ENCODE measurements at regions not wholly inside any gene's neighbourhood (a gene's known extent, or its start where the extent isn't known, plus 50 kb on each side); places are given as distances from the start of the nearest gene placed in this dataset.
"Not testable (repeated sequence)": the region's sequence is repeated elsewhere in the genome, so short reads cannot be mapped to it uniquely, and the experiment has no call there.

DNA sequence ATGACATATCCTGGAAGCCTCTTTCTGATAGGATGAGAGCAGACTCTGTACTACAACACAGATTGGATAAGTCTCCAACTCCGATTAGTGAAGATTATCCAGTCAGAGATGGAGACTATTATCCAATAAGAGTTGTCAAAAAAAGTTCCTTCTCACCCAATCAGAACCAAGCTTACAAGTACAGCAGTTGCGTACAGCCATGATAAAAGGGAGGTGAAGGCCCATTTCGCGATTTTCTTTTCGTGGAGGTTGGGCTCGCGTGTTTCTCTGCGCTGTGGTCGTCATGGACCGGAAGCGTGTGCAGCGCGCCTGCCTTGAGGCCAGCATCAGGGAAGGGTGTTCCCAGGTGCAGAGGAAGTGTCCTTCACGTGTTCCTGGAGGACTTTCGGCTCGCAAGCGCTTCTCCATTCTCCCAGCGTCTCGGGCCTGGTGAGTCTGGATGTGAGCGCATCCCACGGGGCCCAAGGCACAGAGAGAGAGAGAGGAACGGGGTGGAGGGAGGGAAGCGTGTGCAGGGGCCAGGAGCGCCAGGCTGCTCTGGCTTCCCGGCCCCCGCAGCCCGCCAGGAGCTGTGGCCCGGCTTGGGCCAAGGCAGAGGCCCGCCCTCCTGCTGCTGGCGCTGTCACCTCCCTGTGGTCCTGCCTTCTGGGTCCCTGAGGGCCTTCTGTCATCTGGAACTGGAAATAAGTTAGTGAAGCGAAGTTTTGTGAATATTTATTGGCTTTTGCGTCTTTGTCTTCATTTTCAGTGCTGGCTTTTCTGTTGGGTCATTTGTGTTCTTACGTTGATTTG is 53.9 kb downstream of the CDRT15L2 start:
- not testable (repeated sequence) for H3K9me3 ChIP-seq (ENCODE audit: severe bottlenecking); DNase-seq (ENCODE audit: low spot score); H3K27ac ChIP-seq (ENCODE audit: poor library complexity, severe bottlenecking); H3K4me3 ChIP-seq (ENCODE audit: severe bottlenecking); ATAC-seq (ENCODE audit: low read depth); H3K27me3 ChIP-seq (ENCODE audit: insufficient read depth, poor library complexity, severe bottlenecking); H3K36me3 ChIP-seq (ENCODE audit: low read depth); H3K4me1 ChIP-seq (ENCODE audit: insufficient read depth, poor library complexity, severe bottlenecking)

DNA sequence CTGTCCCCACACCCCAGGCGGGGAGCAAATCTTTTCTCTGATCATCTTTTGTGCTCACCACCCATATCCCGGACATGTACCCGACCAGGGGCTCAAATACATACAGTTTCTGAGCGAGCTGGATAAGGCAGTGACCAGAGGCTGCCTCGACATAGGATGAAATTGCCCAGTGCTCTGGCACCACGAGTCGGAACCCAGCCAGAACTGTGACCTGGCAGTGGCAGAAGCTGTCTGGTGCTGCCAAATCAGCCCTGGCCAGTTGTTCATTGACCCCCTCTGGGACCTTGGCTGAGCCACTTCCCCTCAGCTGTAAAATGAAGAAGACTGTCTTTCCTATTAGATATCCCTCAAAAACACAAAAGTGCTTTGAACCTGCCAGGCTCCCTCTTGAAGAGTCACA is 60.6 kb downstream of the CDRT15L2 start:
- DNase-seq (ENCODE audit: low spot score); H3K4me1 ChIP-seq (ENCODE audit: insufficient read depth, poor library complexity, severe bottlenecking); H3K27ac ChIP-seq (ENCODE audit: poor library complexity, severe bottlenecking); H3K4me3 ChIP-seq (ENCODE audit: severe bottlenecking); ATAC-seq (ENCODE audit: low read depth); H3K27me3 ChIP-seq (ENCODE audit: insufficient read depth, poor library complexity, severe bottlenecking); H3K36me3 ChIP-seq (ENCODE audit: low read depth); H3K9me3 ChIP-seq (ENCODE audit: severe bottlenecking): not testable (repeated sequence)

DNA sequence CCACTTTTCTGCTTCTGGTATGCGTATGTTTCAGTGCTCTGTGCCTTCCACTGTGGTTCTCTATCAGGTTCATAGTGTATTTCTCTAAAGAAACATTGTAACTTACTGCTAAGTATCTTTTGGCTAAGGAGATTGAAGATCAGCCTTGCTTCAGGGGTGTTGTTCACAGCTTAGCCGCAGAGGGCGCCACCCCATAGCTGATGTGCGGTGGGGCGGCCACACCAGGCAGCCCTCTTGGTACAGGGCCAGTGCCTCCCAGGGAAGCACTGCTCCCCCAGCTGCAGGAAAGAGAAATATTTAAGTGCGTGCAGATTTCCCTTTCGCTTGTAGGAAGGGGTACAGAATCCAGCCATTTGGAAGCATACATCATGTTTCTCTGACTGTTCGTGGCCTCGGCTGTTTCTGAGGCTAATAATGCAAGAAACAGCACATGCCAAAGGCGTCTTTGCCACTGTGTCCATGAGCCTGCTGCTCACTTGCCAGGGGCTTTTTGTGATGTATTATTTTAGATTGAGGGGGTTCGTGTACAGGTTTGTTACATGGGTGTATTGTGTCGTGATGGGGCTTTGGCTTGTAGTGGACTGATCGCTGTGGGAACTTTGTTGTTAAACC is 67.2 kb downstream of the CDRT15L2 start:
- H3K27ac ChIP-seq (ENCODE audit: poor library complexity, severe bottlenecking); H3K9me3 ChIP-seq (ENCODE audit: severe bottlenecking); H3K4me1 ChIP-seq (ENCODE audit: insufficient read depth, poor library complexity, severe bottlenecking); H3K36me3 ChIP-seq (ENCODE audit: low read depth); H3K4me3 ChIP-seq (ENCODE audit: severe bottlenecking); DNase-seq (ENCODE audit: low spot score); H3K27me3 ChIP-seq (ENCODE audit: insufficient read depth, poor library complexity, severe bottlenecking): not testable (repeated sequence)
- TF ChIP-seq, protein P1, sequence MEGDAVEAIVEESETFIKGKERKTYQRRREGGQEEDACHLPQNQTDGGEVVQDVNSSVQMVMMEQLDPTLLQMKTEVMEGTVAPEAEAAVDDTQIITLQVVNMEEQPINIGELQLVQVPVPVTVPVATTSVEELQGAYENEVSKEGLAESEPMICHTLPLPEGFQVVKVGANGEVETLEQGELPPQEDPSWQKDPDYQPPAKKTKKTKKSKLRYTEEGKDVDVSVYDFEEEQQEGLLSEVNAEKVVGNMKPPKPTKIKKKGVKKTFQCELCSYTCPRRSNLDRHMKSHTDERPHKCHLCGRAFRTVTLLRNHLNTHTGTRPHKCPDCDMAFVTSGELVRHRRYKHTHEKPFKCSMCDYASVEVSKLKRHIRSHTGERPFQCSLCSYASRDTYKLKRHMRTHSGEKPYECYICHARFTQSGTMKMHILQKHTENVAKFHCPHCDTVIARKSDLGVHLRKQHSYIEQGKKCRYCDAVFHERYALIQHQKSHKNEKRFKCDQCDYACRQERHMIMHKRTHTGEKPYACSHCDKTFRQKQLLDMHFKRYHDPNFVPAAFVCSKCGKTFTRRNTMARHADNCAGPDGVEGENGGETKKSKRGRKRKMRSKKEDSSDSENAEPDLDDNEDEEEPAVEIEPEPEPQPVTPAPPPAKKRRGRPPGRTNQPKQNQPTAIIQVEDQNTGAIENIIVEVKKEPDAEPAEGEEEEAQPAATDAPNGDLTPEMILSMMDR (IDR thresholded peaks at IDR 0.05; ENCODE audit: poor library complexity, severe bottlenecking), result peak; percentile 26
- peak; percentile 56; the same call in 1 of the 3 replicates for ATAC-seq (ENCODE audit: low read depth)

DNA sequence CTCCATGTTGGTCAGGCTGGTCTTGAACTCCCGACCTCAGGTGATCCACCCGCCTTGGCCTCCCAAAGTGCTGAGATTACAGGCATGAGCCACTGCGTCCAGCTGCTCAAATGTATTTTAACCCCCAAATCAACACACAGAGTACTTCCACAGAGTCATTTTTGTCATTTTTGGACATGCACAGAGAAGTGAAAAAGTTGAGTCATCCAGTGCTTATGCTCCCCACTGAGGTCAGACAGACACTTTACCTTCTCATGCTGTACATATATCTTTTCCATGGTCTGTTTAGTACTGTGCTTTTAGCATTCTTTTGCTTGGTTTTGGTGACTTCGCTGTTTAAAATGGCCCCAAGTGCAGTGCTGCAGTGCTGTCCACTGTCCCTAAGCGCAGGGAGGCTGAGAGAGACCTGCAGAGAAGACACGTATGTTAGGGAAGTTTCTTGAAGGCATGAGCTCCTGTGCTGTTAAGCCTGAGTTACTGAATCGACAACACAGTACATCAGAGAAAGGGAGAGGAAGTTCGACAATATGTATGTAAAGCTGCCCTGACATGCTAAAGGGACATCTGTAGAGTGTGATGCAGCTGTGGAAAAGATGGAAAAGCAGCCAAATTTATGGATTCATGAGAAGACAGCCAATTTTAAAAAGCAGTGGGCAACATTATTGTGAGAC is 69.7 kb downstream of the CDRT15L2 start:
- H3K4me3 ChIP-seq (ENCODE audit: severe bottlenecking); H3K4me1 ChIP-seq (ENCODE audit: insufficient read depth, poor library complexity, severe bottlenecking); DNase-seq (ENCODE audit: low spot score); ATAC-seq (ENCODE audit: low read depth); H3K27ac ChIP-seq (ENCODE audit: poor library complexity, severe bottlenecking); H3K27me3 ChIP-seq (ENCODE audit: insufficient read depth, poor library complexity, severe bottlenecking); H3K9me3 ChIP-seq (ENCODE audit: severe bottlenecking); H3K36me3 ChIP-seq (ENCODE audit: low read depth): not testable (repeated sequence)

DNA sequence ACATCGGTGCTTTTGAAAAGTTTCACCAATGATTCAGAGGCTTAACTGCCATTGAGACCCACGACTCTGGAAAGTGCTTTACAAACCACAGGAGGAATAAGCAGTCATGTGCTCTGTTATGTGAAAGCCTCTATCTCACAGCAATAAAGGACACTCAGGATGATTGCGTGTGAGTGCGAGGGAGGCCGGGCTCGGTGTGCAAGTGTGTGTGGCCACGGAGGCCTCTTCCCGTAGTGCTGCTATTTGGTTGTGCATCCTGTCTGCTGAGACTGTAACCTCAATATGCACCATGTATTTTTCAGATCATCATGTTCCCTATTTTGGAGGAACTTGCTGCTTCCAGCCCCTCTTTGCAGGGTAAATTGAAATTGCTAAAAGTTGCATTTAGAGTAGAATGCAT is 71.5 kb downstream of the CDRT15L2 start:
- not testable (repeated sequence) for H3K4me3 ChIP-seq (ENCODE audit: severe bottlenecking); ATAC-seq (ENCODE audit: low read depth); H3K27me3 ChIP-seq (ENCODE audit: insufficient read depth, poor library complexity, severe bottlenecking); H3K4me1 ChIP-seq (ENCODE audit: insufficient read depth, poor library complexity, severe bottlenecking); H3K36me3 ChIP-seq (ENCODE audit: low read depth); H3K27ac ChIP-seq (ENCODE audit: poor library complexity, severe bottlenecking); H3K9me3 ChIP-seq (ENCODE audit: severe bottlenecking); DNase-seq (ENCODE audit: low spot score)

DNA sequence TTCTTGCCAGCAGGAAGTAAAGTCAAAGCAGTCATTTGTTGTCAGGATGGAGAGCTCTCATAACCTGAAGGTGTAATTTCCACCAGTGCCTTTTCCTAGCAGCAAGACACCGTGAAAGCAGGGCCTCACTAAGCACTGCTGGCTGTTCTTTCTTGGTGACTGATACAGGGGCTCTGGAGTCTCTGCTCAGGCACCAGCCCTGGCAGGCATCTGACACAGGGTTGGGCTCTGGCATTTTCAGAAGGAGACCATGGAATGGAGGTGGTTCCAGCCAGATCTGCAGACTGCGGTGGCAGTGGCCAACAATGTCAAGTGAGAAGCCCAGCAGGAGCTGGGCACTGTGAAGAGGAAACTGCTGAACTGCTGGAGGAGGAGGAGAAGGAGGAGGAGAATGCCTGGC is 72.2 kb downstream of the CDRT15L2 start:
- not testable (repeated sequence) for H3K4me3 ChIP-seq (ENCODE audit: severe bottlenecking); H3K9me3 ChIP-seq (ENCODE audit: severe bottlenecking); H3K4me1 ChIP-seq (ENCODE audit: insufficient read depth, poor library complexity, severe bottlenecking); H3K27ac ChIP-seq (ENCODE audit: poor library complexity, severe bottlenecking); ATAC-seq (ENCODE audit: low read depth); H3K27me3 ChIP-seq (ENCODE audit: insufficient read depth, poor library complexity, severe bottlenecking); H3K36me3 ChIP-seq (ENCODE audit: low read depth); DNase-seq (ENCODE audit: low spot score)

DNA sequence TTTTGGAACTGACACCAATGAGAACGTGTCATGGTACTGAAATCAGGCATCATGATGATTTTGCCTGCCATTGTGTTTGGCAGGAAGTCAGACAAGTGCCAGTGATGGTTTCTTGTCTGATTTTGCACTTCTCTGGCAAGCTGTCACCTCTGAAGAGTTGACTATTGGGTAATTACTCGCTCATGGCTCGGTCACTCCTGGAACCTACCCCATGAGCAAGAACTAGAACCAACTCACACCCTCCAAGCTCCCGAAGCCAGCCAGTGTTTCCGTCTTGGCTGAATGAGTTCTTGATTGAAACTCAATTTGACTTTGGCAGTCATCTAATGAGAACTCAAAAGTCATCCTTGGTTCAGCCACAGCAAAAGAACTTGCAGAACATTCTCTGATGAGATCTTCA is 73.9 kb downstream of the CDRT15L2 start:
- not testable (repeated sequence) for H3K27ac ChIP-seq (ENCODE audit: poor library complexity, severe bottlenecking); ATAC-seq (ENCODE audit: low read depth); H3K4me1 ChIP-seq (ENCODE audit: insufficient read depth, poor library complexity, severe bottlenecking); H3K9me3 ChIP-seq (ENCODE audit: severe bottlenecking); DNase-seq (ENCODE audit: low spot score); H3K36me3 ChIP-seq (ENCODE audit: low read depth); H3K4me3 ChIP-seq (ENCODE audit: severe bottlenecking); H3K27me3 ChIP-seq (ENCODE audit: insufficient read depth, poor library complexity, severe bottlenecking)

DNA sequence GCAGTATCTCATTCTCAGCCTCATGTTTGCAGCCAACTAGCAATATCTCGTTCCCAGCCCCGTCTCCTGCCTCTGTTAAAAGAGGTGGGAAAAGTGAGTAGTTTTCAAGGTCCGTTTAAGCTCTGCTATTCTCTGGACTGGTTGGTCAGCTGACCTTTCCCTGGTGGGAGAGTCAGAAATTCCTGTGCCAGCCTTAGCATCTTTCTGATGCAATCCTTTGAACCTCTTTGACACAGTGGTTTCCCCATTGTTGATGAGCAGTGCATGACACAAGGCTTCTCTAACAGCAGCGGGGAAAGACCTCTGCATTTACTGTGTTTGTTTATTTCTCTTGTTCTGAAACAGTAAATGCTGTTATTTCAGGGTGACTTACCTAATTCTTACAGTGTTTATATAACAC is 74.6 kb downstream of the CDRT15L2 start:
- H3K27ac ChIP-seq (ENCODE audit: poor library complexity, severe bottlenecking); ATAC-seq (ENCODE audit: low read depth); DNase-seq (ENCODE audit: low spot score): not testable (repeated sequence)

DNA sequence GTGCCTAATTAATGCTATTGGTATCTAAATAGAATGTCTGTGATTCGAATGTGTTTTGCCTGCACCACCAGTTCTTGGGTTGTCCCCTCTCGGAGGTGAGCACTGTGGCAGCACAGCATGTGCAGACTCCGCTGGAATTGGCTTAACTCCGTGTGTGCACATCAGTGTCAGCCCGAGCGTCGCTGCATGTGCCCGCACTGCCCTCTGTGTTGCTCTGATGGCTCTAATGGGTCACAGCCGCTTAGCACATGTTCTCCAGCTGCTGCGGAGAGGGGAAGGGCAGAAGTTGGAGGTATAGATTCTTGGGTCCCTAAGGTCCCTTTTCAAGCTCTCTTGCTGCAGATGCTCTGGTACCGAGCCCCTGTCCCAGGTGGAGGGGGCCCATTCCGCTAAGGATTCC is 75.1 kb downstream of the CDRT15L2 start:
- not testable (repeated sequence) for DNase-seq (ENCODE audit: low spot score); H3K36me3 ChIP-seq (ENCODE audit: low read depth); H3K9me3 ChIP-seq (ENCODE audit: severe bottlenecking); H3K27ac ChIP-seq (ENCODE audit: poor library complexity, severe bottlenecking); ATAC-seq (ENCODE audit: low read depth); H3K27me3 ChIP-seq (ENCODE audit: insufficient read depth, poor library complexity, severe bottlenecking); H3K4me1 ChIP-seq (ENCODE audit: insufficient read depth, poor library complexity, severe bottlenecking); H3K4me3 ChIP-seq (ENCODE audit: severe bottlenecking)

More for the DNA sequence above, 74.6 kb downstream of the CDRT15L2 start:
- not testable (repeated sequence) for H3K36me3 ChIP-seq (ENCODE audit: low read depth); H3K4me1 ChIP-seq (ENCODE audit: insufficient read depth, poor library complexity, severe bottlenecking); H3K4me3 ChIP-seq (ENCODE audit: severe bottlenecking); H3K9me3 ChIP-seq (ENCODE audit: severe bottlenecking); H3K27me3 ChIP-seq (ENCODE audit: insufficient read depth, poor library complexity, severe bottlenecking)

DNA sequence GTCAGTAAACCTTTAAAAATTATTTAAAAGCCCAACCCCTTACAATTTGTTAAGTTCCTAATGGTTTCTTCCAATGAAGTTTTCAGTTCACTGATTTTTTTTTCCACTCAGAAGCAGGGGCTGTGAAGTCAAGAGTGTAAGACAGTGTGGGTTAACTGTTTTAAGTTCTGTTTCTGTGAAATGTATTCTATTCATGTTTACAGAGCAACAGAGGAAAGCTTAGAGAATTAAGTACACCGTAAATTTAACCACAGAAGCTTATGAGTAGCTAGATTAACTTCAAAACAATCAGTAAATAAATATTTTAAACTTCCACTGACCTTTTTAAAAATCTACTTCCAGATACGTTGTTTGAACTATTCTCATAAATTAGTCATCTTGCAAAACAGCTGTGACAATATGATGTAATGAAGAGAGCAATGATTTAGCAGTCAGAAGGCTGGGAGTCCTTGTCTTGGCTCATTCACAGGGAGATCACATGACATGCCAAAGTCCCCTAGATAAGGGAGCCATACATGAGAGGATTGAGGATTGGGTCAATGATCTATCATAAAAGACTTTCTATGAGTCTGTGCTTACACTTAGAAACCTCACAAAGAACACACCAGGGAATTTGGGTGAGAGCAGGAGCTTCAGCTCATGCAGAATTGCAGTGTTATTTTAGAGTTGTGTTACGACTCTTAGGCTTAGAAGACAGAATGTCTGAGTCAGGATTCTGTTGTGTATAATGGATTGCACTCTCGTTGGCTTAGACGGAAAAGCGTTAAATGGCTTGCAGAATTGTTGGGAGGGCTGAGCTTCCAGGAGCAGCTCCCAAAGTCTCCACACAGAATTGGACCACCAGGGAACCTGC is 85.8 kb downstream of the CDRT15L2 start:
- peak; percentile 56 for ATAC-seq (ENCODE audit: low read depth)
- H3K27ac ChIP-seq (ENCODE audit: poor library complexity, severe bottlenecking); H3K4me1 ChIP-seq (ENCODE audit: insufficient read depth, poor library complexity, severe bottlenecking); DNase-seq (ENCODE audit: low spot score); H3K4me3 ChIP-seq (ENCODE audit: severe bottlenecking); H3K27me3 ChIP-seq (ENCODE audit: insufficient read depth, poor library complexity, severe bottlenecking); H3K9me3 ChIP-seq (ENCODE audit: severe bottlenecking); H3K36me3 ChIP-seq (ENCODE audit: low read depth): not testable (repeated sequence)
